Lung (tissue), 11 donors: ENCODE measurements at regions not wholly inside any gene's neighbourhood (a gene's known extent, or its start where the extent isn't known, plus 50 kb on each side); places are given as distances from the start of the nearest gene placed in this dataset.

ENCODE experiments used
- ATAC-seq: fragments of 200-7000 bp; cut with Tn5 transposase; one replicate; pipeline ENCODE4 v1.9.1; 2020; ENCODE audit warnings: moderate number of reproducible peaks; ENCODE audit not compliant: insufficient read depth, low FRiP score
- DNase-seq, 3 donors: peaks; one replicate each; pipeline ENCODE4 v3.0.0-alpha.2; 2013 to 2017
- H3K27ac ChIP-seq, 2 donors: one replicate each; pipeline ENCODE4 v1.5.1; 2013; ENCODE audit warnings: mild to moderate bottlenecking in 2 of 2, moderate library complexity in 2 of 2, control low read depth in 1 of 2, inconsistent platforms in 1 of 2, low read depth in 1 of 2, low read length in 1 of 2
- H3K27me3 ChIP-seq, 3 donors: one replicate each; pipeline ENCODE4 v1.5.1; 2013; ENCODE audit warnings: low read length in 2 of 3; ENCODE audit not compliant: control insufficient read depth in 3 of 3, insufficient read depth in 3 of 3
- H3K36me3 ChIP-seq, 4 donors: one replicate each; pipeline ENCODE4 v1.5.1; 2013; ENCODE audit warnings: low read length in 4 of 4, mild to moderate bottlenecking in 1 of 4, moderate library complexity in 1 of 4; ENCODE audit not compliant: control insufficient read depth in 4 of 4, insufficient read depth in 4 of 4
- H3K4me1 ChIP-seq, 5 donors: one replicate each; pipeline ENCODE4 v1.5.1; 2013; ENCODE audit warnings: low read length in 5 of 5, mild to moderate bottlenecking in 2 of 5, moderate library complexity in 1 of 5; ENCODE audit not compliant: control insufficient read depth in 5 of 5, insufficient read depth in 5 of 5
- H3K4me3 ChIP-seq: one replicate; pipeline ENCODE4 v1.5.1; 2013; ENCODE audit warnings: mild to moderate bottlenecking, control low read depth, moderate library complexity
- H3K9ac ChIP-seq, 2 donors: one replicate each; pipeline ENCODE4 v1.5.1; 2013; ENCODE audit warnings: low read length in 2 of 2, control low read depth in 1 of 2; ENCODE audit not compliant: insufficient read depth in 1 of 2
- H3K9me3 ChIP-seq, 4 donors: one replicate each; pipeline ENCODE4 v1.5.1; 2013; ENCODE audit warnings: low read length in 3 of 4, mild to moderate bottlenecking in 1 of 4, moderate library complexity in 1 of 4; ENCODE audit not compliant: control insufficient read depth in 4 of 4, insufficient read depth in 3 of 4
- CTCF ChIP-seq: IDR thresholded peaks from 2 replicates; pipeline ENCODE4 v1.5.1; 2012; ENCODE audit warnings: mild to moderate bottlenecking; ENCODE audit errors: control extremely low read depth, extremely low read depth
- WGBS, 2 donors: extraction: QIAGEN DNeasy Blood & Tissue Kit; methylation state at CpG; one replicate each; pipeline ENCODE4 v1.1.7; 2013; 5-methylcytosine and 5-hydroxymethylcytosine counted together
- donor health status: control.
- donor health status: control.
- donor health status: Bipolar disorder and iron deficiency.
- donor health status: healthy.
- donor health status: DM: yes; HTN: yes; CAD: no.

- no peaks in the 10 kb centered on the region for H3K36me3 ChIP-seq
- no peak for TF ChIP-seq CTCF
- H3K9me3 ChIP-seq = peaks cover 0 to 1% (median 0%) of the 10 kb centered on the region in 4 donors
- no peak overlapping the region for H3K9ac ChIP-seq
- no peaks in the 10 kb centered on the region for H3K4me1 ChIP-seq
- WGBS, 2 donors = 89 to 94% methylated on average over 4 of the region's 4 CpGs
- H3K27me3 ChIP-seq = no peaks in the 10 kb centered on the region
- H3K27ac ChIP-seq = no peak overlapping the region
- no peak for ATAC-seq
- no peak for DNase-seq
- no peak overlapping the region for H3K4me3 ChIP-seq
Measured at GRCh38 chr5:3933536-3933935, 337.9 kb downstream of the IRX1 start.

- Histone ChIP-seq H3K4me1 (no peaks in the 10 kb centered on the region), H3K36me3 (no peaks in the 10 kb centered on the region), H3K27ac (no peak overlapping the region), H3K27me3 (no peaks in the 10 kb centered on the region), H3K9ac (no peak overlapping the region), H3K9me3 (peaks cover 0 to 1% (median 0%) of the 10 kb centered on the region in 4 donors), H3K4me3 (no peak overlapping the region)
- TF ChIP-seq CTCF = no peak
- DNase-seq = no peak
- ATAC-seq = no peak
- WGBS, 2 donors = 78 to 82% methylated on average over 2 of the region's 2 CpGs
Measured at GRCh38 chr5:3933966-3934365, 338.3 kb downstream of the IRX1 start.

- Histone ChIP-seq H3K36me3 (no peaks in the 10 kb centered on the region), H3K4me1 (no peaks in the 10 kb centered on the region), H3K9me3 (no peaks in the 10 kb centered on the region), H3K27me3 (no peaks in the 10 kb centered on the region), H3K27ac (no peak overlapping the region), H3K4me3 (no peak overlapping the region), H3K9ac (no peak overlapping the region)
- TF ChIP-seq CTCF = no peak
- ATAC-seq = no peak
- WGBS, 2 donors = 79% methylated on average over 2 of the region's 2 CpGs
- no peak for DNase-seq
Measured at GRCh38 chr5:3943859-3944258, 348.2 kb downstream of the IRX1 start.

GRCh38 chr5:3944930-3945329, 349.3 kb downstream of the IRX1 start:
- Histone ChIP-seq H3K27ac (no peak overlapping the region), H3K4me1 (no peaks in the 10 kb centered on the region), H3K27me3 (no peaks in the 10 kb centered on the region), H3K36me3 (no peaks in the 10 kb centered on the region), H3K9ac (no peak overlapping the region), H3K4me3 (no peak overlapping the region), H3K9me3 (no peaks in the 10 kb centered on the region)
- 93% methylated on average over 13 of the region's 13 CpGs for WGBS, 2 donors
- DNase-seq (no peak), ATAC-seq (no peak)
- no peak for TF ChIP-seq CTCF
